HG03060 (cell line): ENCODE measurements at regions not wholly inside any gene's neighbourhood (a gene's known extent, or its start where the extent isn't known, plus 50 kb on each side); places are given as distances from the start of the nearest gene placed in this dataset.
"Not testable (repeated sequence)": the region's sequence is repeated elsewhere in the genome, so short reads cannot be mapped to it uniquely, and the experiment has no call there.

Experiments
- ATAC-seq: cut with Tn5 transposase; IDR thresholded peaks from one replicate; pipeline ENCODE4 v1.9.1; 2021; ENCODE audit warnings: low read depth, moderate number of reproducible peaks; ENCODE audit not compliant: unreplicated experiment

DNA sequence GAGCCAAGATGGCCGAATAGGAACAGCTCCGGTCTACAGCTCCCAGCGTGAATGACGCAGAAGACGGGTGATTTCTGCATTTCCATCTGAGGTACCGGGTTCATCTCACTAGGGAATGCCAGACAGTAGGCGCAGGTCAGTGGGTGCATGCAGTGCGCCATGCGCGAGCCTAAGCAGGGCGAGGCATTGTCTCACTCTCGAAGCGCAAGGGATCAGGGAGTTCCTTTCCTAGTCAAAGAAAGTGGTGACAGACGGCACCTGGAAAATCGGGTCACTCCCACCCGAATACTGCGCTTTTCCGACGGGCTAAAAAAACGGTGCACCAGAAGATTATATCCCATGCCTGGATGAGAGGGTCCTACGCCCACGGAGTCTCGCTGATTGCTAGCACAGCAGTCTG is 600.1 kb downstream of the PRR16 start:
- ATAC-seq = not testable (repeated sequence)

GRCh38 chr5:121086671-121087070 is 622.6 kb downstream of the PRR16 start:
- ATAC-seq = no peak

GRCh38 chr5:121087560-121087959 is 623.5 kb downstream of the PRR16 start:
- no peak for ATAC-seq

DNA sequence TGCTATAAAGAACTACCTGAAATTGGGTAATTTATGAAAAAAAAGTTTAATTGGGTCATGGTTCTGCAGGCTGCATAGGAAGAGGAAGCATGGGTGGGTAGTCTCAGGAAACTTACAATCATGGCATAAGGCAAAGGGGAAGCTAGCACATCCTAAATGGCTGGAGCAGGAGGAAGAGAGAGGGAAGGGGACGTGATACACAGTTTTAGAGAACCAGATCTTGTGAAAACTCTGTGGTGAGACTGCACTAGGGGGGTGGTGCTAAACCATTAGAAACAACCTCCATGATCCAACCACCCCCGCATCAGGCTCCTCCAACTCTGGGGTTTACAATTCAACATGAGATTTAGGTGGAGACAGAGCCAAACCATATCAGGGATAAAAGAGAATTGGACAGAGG is 624.2 kb downstream of the PRR16 start:
- ATAC-seq = no peak

DNA sequence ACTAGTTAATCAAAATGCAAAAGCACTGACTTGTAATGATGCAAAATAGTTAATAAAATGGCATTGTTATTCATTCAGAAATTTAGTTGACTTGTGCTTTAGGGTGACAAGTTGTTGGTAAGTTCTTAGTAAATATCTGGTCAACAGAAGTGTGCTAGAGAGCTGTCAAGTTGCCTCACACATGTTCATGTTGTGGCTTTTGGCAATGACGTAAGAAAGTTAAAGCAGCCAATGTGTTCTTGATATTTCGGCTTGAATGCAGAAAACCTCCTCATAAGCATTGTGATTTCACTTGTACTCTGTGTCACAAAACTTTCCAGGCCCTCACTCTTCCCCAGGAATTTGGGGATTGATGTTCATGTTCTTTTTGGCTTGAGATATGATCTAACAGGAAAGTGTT is 626.7 kb downstream of the PRR16 start:
- ATAC-seq = no peak

DNA sequence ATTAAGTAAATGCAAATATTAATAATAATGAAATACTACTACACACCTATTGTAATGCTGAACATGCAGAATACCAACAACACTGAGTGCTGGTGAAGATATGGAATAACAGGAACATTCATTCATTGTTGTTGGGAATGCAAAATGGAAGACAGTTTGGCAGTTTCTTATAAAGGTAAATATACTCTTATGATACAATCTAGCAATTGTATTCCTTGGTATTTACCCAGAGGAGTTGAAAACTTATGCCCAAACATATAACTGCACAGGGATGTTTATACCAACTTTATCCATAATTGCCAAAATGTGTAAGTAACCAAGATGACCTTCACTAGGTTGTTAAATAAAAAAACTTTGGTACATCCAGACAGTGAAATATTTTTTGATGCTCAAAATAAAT is 636.8 kb downstream of the PRR16 start:
- ATAC-seq = no peak

GRCh38 chr5:121105921-121106320 is 641.8 kb downstream of the PRR16 start:
- ATAC-seq = no peak

DNA sequence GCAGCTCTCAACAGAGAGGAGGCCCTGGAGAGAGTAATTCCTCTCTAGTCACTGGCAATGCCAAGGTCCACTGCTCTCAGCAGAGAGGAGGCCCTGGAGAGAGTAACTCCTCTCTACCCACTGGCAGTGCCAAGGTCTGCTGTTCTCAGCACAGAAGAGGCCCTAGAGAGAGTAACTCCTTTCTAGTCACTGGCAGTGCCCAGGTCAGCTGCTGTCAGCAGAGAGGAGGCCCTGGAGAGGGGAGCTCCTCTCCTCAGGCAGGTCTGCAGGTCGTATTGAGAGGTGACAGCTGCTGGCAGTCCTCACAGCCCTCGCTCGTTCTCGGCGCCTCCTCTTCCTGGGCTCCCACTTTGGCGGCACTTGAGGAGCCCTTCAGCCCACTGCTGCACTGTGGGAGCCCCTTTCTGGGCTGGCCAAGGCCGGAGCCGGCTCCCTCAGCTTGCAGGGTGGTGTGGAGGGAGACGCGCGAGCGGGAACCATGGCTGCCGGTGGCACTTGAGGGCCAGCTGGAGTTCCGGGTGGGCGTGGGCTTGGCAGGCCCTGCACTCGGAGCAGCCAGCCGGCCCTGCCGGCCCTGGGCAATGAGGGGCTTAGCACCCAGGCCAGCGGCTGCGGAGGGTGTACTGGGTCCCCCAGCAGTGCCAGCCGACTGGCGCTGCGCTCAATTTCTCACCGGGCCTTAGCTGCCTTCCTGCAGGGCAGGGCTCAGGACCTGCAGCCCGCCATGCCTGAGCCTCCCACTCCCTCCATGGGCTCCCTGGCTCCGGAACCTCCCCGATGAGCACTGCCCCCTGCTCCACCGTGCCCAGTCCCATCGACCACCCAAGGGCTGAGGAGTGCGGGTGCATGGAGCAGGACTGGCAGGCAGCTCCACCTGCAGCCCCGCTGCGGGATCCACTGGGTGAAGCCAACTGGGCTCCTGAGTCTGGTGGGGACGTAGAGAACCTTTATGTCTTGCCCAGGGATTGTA is 642.9 kb downstream of the PRR16 start:
- ATAC-seq = not testable (repeated sequence)

GRCh38 chr5:121108725-121109124 is 644.6 kb downstream of the PRR16 start:
- no peak for ATAC-seq

DNA sequence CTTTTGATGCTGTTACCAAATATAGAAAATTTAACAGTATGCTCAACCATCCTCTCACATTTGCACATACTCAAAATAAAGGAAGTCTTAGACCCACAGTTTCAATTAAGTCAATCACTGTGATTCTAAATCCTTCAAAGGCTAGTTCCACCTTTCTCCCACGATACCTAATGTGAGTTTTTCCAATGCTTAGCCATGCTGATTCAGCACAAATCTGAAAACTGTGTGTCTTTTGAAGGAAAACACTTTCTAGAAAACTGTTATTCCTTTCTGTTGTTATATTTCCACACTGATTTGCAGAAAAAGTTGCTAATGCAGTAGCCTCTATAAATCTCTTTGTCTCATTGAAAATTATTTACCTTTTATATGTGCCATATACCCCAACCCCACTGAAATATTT is 645.7 kb downstream of the PRR16 start:
- ATAC-seq = no peak

DNA sequence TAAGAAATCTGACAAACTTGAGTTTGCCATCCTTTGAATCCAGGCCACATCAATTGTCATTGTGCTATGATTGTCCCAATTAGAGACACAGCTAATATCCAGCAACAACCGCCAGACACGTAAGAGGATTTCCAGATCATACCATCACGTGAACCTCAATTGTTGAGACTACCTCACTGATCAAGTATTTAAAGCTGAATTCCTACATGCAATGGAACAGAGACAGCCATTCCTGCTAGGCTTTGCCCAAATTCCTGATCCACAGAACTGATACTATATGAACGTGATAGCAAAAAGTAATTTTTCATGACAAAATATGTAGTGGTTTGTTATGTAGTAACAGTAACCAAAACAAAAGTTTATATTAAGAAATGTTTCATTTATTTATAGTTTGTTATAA is 657.7 kb downstream of the PRR16 start:
- ATAC-seq = no peak

GRCh38 chr5:121138495-121138907 is 674.4 kb downstream of the PRR16 start:
- no peak for ATAC-seq

- ATAC-seq = no peak
Observed at GRCh38 chr5:121138952-121139351, 674.9 kb downstream of the PRR16 start.

GRCh38 chr5:121144764-121145163 is 680.7 kb downstream of the PRR16 start:
- no peak for ATAC-seq

DNA sequence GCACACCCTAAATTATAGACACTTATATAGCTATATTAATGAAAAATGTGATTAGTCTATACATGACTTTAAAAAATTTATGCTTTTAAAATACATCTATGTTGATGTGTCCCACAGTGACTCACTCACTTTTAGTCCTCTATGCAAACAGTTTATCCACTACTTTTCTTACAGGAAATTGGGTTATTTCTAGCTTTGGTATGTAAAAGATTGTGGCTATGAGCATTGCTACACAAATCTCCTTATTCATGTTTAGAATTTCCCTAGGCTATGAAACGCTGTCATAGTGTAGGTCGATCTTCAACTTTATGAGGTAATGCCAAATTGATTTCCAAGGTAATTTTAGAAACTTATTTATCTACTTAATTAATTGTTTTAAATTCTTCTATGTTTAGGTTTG is 687.4 kb downstream of the PRR16 start:
- no peak for ATAC-seq

GRCh38 chr5:121152411-121152810 is 688.3 kb downstream of the PRR16 start:
- ATAC-seq = no peak

- ATAC-seq = no peak
Observed at GRCh38 chr5:121156565-121156964, 692.5 kb downstream of the PRR16 start.

- no peak for ATAC-seq
Observed at GRCh38 chr5:121158451-121158850, 693.2 kb upstream of the FTMT start.

DNA sequence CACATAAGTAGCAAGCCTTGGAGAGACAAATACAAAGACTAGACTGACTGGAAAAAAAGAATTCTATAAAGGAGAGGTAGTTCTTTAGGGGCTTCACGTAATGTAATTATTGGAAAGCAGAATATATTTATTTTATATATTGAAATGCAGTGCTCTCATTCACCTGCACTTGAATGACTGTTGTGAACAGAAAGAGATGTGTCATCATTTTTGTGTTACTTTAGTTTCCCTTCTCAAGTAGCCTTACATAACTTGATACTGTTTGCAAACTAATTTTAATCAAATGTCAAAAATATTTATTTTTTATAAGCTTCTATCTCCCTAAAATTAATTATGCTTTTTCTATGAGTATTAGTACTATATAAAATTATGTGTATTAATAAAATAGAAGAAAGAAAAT is 691.1 kb upstream of the FTMT start:
- ATAC-seq = no peak

DNA sequence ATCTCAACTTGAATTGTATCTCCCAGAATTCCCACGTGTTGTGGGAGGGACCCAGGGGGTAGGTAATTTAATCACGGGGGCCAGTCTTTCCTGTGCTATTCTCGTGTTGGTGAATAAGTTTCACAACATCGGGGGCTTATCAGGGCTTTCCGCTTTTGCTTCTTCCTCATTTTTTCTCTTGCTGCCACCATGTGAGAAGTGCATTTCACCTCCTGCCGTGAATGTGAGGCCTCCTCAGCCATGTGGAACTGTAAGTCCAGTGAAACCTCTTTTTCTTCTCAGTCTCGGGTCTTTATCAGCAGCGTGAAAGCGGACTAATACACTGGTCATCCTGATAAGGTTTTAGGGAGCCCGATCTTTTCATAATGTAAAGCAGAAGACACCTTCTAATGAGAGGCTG is 687.0 kb upstream of the FTMT start:
- ATAC-seq = no peak

DNA sequence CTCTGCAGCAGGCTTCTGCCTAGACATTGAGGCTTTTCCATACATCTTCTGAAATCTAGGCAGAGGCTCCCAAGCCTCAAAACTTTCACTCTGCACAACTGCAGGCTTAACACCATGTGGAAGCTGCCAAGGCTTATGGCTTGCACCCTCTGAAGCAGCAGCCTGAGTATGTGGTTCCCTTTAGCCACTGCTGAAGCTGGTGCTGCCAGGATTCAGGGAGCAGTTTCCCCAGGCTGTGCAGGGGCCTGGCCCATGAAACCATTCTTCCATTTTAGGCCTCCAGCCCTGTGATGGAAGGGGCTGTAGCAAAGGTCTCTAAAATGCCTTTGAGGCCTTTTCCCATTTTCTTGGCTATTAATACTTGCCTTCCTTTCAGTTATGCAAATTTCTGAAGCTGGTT is 680.3 kb upstream of the FTMT start:
- ATAC-seq = no peak

DNA sequence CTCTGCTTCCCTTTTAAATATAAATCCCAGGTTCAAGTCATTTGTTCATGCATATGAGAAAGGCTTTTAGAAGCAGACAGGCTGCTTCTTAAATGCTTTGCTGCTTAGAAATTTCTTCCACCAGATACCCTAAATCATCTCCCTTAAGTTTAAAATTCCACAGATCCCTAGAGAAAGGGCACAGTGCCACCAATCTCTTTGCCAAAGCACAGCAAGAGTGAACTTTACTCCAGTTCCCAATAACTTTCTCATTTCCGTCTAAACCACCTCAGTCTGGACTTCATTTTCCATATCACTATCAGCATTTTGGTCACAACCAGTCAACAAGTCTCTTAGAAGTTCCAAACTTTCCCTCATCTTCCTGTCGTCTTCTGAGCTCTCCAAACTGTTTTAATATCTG is 679.8 kb upstream of the FTMT start:
- ATAC-seq = no peak
